HCT116 (cell line): ENCODE measurements at regions not wholly inside any gene's neighbourhood (a gene's known extent, or its start where the extent isn't known, plus 50 kb on each side); places are given as distances from the start of the nearest gene placed in this dataset.

Experiments used
- ATAC-seq: fragments of 200-7000 bp; cut with Tn5 transposase; 2 replicates; pipeline ENCODE4 v1.9.1; 2020; ENCODE audit warnings: mild to moderate bottlenecking, moderate library complexity
- BruUV-seq: library from RNA; stranded (reverse); fragments of 400-500 nt; replicated peaks from 2 replicates; lab custom pipeline; 2021; lab: Mats Ljungman, UMichigan
- CTCF ChIA-PET: fragments of 300-600 bp; sonication (Branson Sonifier 250); formaldehyde crosslinking; loops from one replicate; lab custom pipeline; 2021; ENCODE audit warnings: antibody characterized with exemption; lab: Charles Lee
- POLR2A ChIA-PET: fragments of 300-600, 350-600 bp; sonication (Branson Sonifier 250); formaldehyde crosslinking; loops from one replicate; lab custom pipeline; 2021; ENCODE audit warnings: antibody characterized with exemption; lab: Charles Lee
- RAD21 ChIA-PET, 2 experiments: fragments of 300-600 bp; sonication (Branson Sonifier 250); formaldehyde crosslinking; loops; one replicate each; lab custom pipeline; 2023; ENCODE audit warnings: low total read pairs in 2 of 2; ENCODE audit not compliant: uncharacterized antibody in 2 of 2, unreplicated experiment in 2 of 2, low non-redundant PET in 1 of 2; lab: Charles Lee
- DNase-seq: peaks from one replicate; pipeline ENCODE4 v3.0.0-alpha.2; 2010; ENCODE audit warnings: low read depth, low spot score
- H2AFZ ChIP-seq: fragments of 200-600 bp; shearing (Covaris generic), sonication (generic); 2 replicates; pipeline ENCODE4 v1.6.1; 2017; ENCODE audit warnings: low read depth, mixed run types, mixed read lengths, antibody characterized with exemption, low read length; ENCODE audit not compliant: poor library complexity, severe bottlenecking
- H3K27ac ChIP-seq: 2 replicates; pipeline ENCODE4 v1.5.1; 2012; ENCODE audit warnings: low read depth, low read length
- H3K27me3 ChIP-seq: fragments of 200-600 bp; sonication (generic); 2 replicates; pipeline ENCODE4 v1.6.1; 2016; ENCODE audit warnings: mixed run types, low read length, mixed read lengths; ENCODE audit not compliant: insufficient read depth
- H3K36me3 ChIP-seq, 2 experiments: fragments of 200-500 bp in 1 of 2; fragments of 200-600 bp in 1 of 2; sonication (Bioruptor generic) in 1 of 2; sonication (generic) in 1 of 2; 2 replicates each; pipeline versions ENCODE4 v1.5.1 to v1.6.1; 2014 to 2016; ENCODE audit warnings: low read length in 2 of 2, inconsistent platforms in 1 of 2, mixed read lengths in 1 of 2, mixed run types in 1 of 2; ENCODE audit not compliant: insufficient read depth in 2 of 2, control insufficient read depth in 1 of 2
- H3K4me1 ChIP-seq, 2 experiments: fragments of 200-600 bp in 1 of 2; sonication (generic) in 1 of 2; 2 replicates each; pipeline versions ENCODE4 v1.5.1 to v1.6.1; 2012 to 2017; ENCODE audit warnings: low read length in 2 of 2, inconsistent platforms in 1 of 2, mild to moderate bottlenecking in 1 of 2, mixed read lengths in 1 of 2, mixed run types in 1 of 2, moderate library complexity in 1 of 2; ENCODE audit not compliant: insufficient read depth in 2 of 2, control insufficient read depth in 1 of 2
- H3K4me2 ChIP-seq: fragments of 200-600 bp; sonication (generic); 2 replicates; pipeline ENCODE4 v1.6.1; 2017; ENCODE audit warnings: mixed run types, low read length, mixed read lengths
- H3K4me3 ChIP-seq, 2 experiments: fragments of 200-600 bp in 1 of 2; sonication (generic) in 1 of 2; replicated peaks in 1 of 2; 2 replicates each; pipeline ENCODE4 v1.5.1; 2011 to 2016; ENCODE audit warnings: low read length in 2 of 2, control low read depth in 1 of 2, low read depth in 1 of 2, mild to moderate bottlenecking in 1 of 2, mixed read lengths in 1 of 2, mixed run types in 1 of 2
- H3K79me2 ChIP-seq: fragments of 200-600 bp; sonication (generic); 2 replicates; pipeline ENCODE4 v1.6.1; 2017; ENCODE audit warnings: mild to moderate bottlenecking, mixed run types, low read length, moderate library complexity, mixed read lengths; ENCODE audit not compliant: insufficient read depth
- H3K9ac ChIP-seq: fragments of 200-600 bp; sonication (generic); 2 replicates; pipeline ENCODE4 v1.6.1; 2016; ENCODE audit warnings: low read length, mixed read lengths
- H3K9me2 ChIP-seq: fragments of 200-600 bp; sonication (generic), shearing (Covaris generic); 2 replicates; pipeline ENCODE4 v1.6.1; 2017; ENCODE audit warnings: mixed run types, mild to moderate bottlenecking, moderate library complexity; ENCODE audit not compliant: insufficient read depth
- H3K9me3 ChIP-seq, 2 experiments: fragments of 200-500 bp in 1 of 2; fragments of 200-600 bp in 1 of 2; sonication (Bioruptor generic) in 1 of 2; sonication (generic) in 1 of 2; 2 replicates each; pipeline ENCODE4 v1.6.1; 2014 to 2017; ENCODE audit warnings: low read length in 2 of 2, mixed read lengths in 2 of 2, inconsistent platforms in 1 of 2, low read depth in 1 of 2, mild to moderate bottlenecking in 1 of 2, mixed run types in 1 of 2, moderate library complexity in 1 of 2; ENCODE audit not compliant: control insufficient read depth in 1 of 2, insufficient read depth in 1 of 2
- H4K20me1 ChIP-seq: fragments of 200-600 bp; sonication (generic), shearing (Covaris generic); 2 replicates; pipeline ENCODE4 v1.6.1; 2017; ENCODE audit warnings: mixed run types, mild to moderate bottlenecking, moderate library complexity; ENCODE audit not compliant: insufficient read depth
- CBX3 ChIP-seq: IDR thresholded peaks from 2 replicates; pipeline ENCODE4 v1.6.1; 2012; ENCODE audit warnings: low read depth
- CTCF ChIP-seq, 3 experiments: fragments of 200-600 bp in 1 of 3; sonication (generic) in 1 of 3; IDR thresholded peaks in 2 of 3; conservative IDR thresholded peaks in 1 of 3; 2 replicates each; pipeline ENCODE4 v1.5.1; 2012 to 2017; ENCODE audit warnings: low read depth in 2 of 3, low read length in 2 of 3, antibody characterized with exemption in 1 of 3, borderline replicate concordance in 1 of 3, control low read depth in 1 of 3, mild to moderate bottlenecking in 1 of 3, mixed read lengths in 1 of 3, mixed run types in 1 of 3, moderate library complexity in 1 of 3; ENCODE audit not compliant: insufficient read depth in 1 of 3
- EZH2phosphoT487 ChIP-seq: fragments of 200-600 bp; IDR thresholded peaks from 2 replicates; pipeline ENCODE4 v1.6.1; 2018; ENCODE audit warnings: antibody characterized with exemption, borderline replicate concordance
- FOSL1 ChIP-seq: IDR thresholded peaks from 2 replicates; pipeline ENCODE4 v1.6.1; 2012; ENCODE audit warnings: low read depth
- MAX ChIP-seq: IDR thresholded peaks from 2 replicates; pipeline ENCODE4 v1.6.1; 2012
- SIN3A ChIP-seq: IDR thresholded peaks from 2 replicates; pipeline ENCODE4 v1.6.1; 2012; ENCODE audit warnings: low read depth
- SRF ChIP-seq: IDR thresholded peaks from 2 replicates; pipeline ENCODE4 v1.6.1; 2012; ENCODE audit warnings: low read depth
- intact Hi-C: fragments of 100-400 bp; cut with micrococcal nuclease; formaldehyde crosslinking; loops from 2 replicates; pipeline ENCODE4 v1.10.0; 2022

GRCh38 chr18:69257861-69258458 is 142.7 kb upstream of the DOK6 start:
- H3K9me2 ChIP-seq, result no peaks in the 10 kb centered on the region
- no peaks in the 10 kb centered on the region for H3K9me3 ChIP-seq
- H3K9ac ChIP-seq, result no peak overlapping the region
- DNase-seq, result no peak
- no TSS peak for BruUV-seq
- no peak for ATAC-seq
- POLR2A ChIA-PET, result no interaction called here
- H3K4me2 ChIP-seq, result no peak overlapping the region
- no peaks in the 10 kb centered on the region for H3K36me3 ChIP-seq
- no peak overlapping the region for H3K27ac ChIP-seq
- no peak overlapping the region for H3K4me3 ChIP-seq
- CTCF ChIA-PET, result no interaction called here
- H3K79me2 ChIP-seq, result no peaks in the 10 kb centered on the region
- H4K20me1 ChIP-seq, result no peaks in the 10 kb centered on the region
- RAD21 ChIA-PET, result no interaction called here
- H3K27me3 ChIP-seq, result no peaks in the 10 kb centered on the region
- intact Hi-C loops, result no loop called here
- no peaks in the 10 kb centered on the region for H3K4me1 ChIP-seq
- TF ChIP-seq EZH2phosphoT487 (no peak), SRF (no peak)
- no peak overlapping the region for H2AFZ ChIP-seq

- Histone ChIP-seq H3K79me2 (no peaks in the 10 kb centered on the region), H2AFZ (no peak overlapping the region), H3K27ac (no peak overlapping the region), H4K20me1 (no peaks in the 10 kb centered on the region), H3K9ac (no peak overlapping the region), H3K4me2 (no peak overlapping the region), H3K36me3 (no peaks in the 10 kb centered on the region), H3K9me2 (no peaks in the 10 kb centered on the region), H3K27me3 (no peaks in the 10 kb centered on the region), H3K4me1 (no peaks in the 10 kb centered on the region), H3K4me3 (no peak overlapping the region), H3K9me3 (no peaks in the 10 kb centered on the region)
- TF ChIP-seq MAX (no peak), CBX3 (no peak), FOSL1 (no peak), SRF (no peak), SIN3A (no peak), CTCF (IDR thresholded peaks at IDR 0.05 in 2 of 3, conservative IDR thresholded peaks at IDR 0.05 in 1 of 3; ENCODE audit: borderline replicate concordance in 1 of 3, insufficient read depth in 1 of 3, low read depth in 2 of 3, low read length in 2 of 3) (no peak)
- ChIA-PET POLR2A (no interaction called here), CTCF (no interaction called here), RAD21 (no interaction called here)
- intact Hi-C loops, result no loop called here
- DNase-seq, result no peak
- BruUV-seq, result no TSS peak
- no peak for ATAC-seq
These were observed 141.4 kb upstream of the DOK6 start for GRCh38 chr18:69259282-69259681.
